ENCODE measurements at regions not wholly inside any gene's neighbourhood (a gene's known extent, or its start where the extent isn't known, plus 50 kb on each side); places are given as distances from the start of the nearest gene placed in this dataset.
A peak's percentile ranks its signal among the peaks of the same experiment; 100 is the strongest.
"Not testable (repeated sequence)": the region's sequence is repeated elsewhere in the genome, so short reads cannot be mapped to it uniquely, and the experiment has no call there.

DNA sequence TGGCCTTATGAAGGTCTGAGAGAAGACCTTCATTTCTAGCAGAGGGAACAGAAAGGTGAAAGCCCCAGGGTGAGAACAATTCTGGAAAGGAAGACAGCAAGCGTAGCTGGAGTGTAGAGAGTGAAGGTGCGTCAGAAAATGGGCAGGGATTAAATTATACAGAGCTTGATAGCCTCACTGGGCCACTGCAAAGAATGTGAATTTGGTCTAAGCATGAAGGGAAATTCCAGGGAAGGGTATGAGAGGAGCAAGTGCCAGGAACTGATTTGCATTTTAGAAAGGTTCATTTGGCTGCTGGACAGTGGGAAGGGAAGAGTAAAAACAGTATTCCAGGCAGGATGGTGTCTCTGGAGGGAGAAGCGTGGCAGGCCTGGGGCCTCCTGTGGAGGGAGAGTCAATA lies 274.1 kb upstream of the ASIC2 start:
- no peak for DNase-seq (ENCODE audit: low spot score)

DNA sequence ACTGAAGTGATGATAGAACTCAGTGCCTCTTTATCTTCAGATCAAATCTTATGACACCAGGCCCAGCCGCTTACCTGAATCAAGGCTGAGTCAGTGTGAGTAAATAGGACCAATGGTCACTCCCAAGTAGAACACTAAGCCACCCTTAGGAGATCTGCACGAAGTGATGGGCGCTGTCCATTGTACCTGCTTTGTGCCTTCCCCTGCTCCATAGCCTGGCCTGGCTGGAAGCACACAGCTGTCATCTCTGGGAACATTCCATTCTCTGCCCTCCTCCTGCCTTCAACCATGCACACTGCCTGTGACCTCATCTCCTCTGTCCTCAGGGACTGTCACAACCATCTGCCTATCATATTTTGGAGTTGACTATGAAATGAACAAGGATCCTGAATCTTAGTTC lies 279.5 kb upstream of the ASIC2 start:
- no peak for DNase-seq (ENCODE audit: low spot score)

DNA sequence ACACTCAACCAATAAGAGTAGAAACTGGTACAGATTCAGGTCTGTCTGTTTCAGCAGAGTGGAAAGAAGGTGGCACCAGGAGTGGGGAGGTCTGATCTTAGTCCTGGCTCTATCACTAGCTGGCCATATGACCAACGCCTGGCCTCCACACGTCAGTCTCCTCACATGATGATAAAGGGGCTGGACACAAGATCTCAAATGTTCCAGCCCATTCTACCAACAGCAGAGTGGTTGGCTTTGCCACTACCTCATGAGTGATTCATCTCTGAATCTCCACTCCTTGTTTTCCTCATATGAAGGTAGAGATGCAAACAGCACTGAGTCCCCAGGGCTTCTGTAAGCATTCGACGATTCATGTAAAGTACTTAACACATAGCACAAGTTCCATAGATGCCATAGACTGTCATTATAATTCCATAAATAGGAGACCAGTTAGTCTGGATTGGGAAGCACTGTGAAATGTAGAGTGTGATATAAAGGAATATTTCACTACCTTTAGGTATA lies 281.9 kb upstream of the ASIC2 start:
- DNase-seq (ENCODE audit: low spot score), result no peak

DNA sequence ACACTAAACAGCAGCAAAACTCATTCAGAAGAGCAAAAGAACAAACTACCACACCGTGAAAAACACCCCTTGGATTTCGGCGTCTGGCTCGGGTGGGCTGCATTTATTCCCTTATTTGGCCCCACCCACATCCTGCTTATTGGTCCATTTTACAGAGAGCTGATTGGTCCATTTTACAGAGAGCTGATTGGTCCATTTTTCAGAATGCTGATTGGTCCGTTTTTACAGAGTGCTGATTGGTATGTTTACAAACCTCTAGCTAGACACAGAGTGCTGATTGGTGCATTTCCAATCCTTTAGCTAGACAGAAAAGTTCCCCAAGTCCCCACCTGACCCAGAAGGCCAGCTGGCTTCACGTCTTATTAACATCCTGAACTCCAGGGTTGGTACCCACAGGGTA lies 286.6 kb upstream of the ASIC2 start:
- not testable (repeated sequence) for DNase-seq (ENCODE audit: low spot score)

DNA sequence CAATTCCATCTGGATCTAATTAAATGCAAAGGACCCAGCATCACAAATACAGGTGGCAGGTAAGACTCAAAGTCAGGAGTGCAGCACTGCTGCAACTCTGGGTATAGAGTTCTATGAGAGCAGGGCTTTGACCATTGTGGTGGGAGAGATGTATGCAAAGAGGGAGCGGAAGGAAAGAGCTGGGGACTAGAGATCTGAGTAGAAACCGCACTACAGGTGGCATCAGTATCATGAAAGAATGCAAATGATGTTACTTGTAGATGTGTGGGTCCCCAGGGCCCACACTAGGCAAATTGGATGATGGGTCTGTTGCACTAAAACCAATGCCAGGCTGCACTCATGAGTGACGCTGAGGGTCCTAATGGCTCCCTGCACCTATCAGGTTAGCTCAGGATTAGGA lies 287.1 kb upstream of the ASIC2 start:
- no peak for DNase-seq (ENCODE audit: low spot score)

DNA sequence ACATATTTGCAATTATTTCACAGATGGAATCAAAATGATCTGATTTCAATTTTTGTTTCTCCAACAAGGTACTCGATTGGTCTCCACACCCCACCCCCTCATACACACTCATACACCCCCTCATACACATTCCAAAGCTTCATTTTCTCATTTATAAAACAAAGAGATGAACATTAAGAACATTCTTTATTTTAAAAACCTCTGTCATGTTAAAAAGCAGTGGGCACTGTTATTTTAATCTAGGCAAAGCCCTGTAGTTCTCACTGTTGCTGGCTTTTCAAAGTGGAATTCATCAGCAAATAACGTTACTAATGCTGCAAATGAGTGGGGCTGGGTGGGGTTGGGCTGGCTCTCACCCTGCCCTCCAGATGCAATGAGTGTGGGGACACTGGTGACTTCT lies 289.6 kb upstream of the ASIC2 start:
- DNase-seq (ENCODE audit: low spot score), result no peak

DNA sequence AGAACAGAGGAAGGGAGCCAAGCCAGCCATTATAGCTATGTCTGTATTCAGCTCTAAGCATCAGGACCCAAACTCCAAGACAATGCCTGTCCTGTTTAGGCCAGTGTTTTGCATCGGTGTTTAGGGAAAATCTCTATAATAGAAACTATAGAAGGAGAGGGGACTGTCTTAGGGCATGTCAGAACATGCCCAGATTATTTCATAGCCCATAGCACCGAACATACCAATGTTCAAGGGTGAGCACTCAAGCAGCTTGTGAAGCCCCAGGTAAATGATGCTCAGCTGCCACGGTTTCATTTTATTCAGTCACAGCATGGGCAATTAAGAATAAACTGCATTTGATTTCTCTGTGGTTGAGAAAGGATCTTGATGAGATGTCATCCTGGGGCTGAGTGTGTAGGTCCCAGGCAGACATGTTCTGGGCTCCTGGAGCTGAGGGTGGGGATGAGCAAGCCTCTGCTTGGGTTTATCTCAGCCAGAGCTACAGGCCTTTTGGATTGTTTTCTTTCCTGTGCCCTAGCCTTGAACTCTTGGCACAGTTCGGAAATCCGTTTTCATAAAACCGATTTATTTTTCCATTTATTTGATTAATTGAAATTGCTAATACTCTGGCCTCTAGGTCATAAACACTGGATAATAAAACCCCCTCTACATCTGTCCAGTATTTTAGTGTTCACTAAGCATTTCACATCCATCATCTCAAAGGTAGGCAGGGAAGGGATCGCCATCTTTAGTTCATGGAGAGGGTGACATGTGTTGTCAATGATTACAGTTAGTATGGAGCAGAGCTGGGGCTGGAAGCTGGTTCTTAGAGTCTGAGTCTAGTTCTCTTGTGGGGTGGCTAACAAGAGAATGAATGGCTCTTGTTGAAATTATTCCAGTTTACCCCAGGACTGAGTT lies 290.7 kb upstream of the ASIC2 start:
- no peak for DNase-seq (ENCODE audit: low spot score)

DNA sequence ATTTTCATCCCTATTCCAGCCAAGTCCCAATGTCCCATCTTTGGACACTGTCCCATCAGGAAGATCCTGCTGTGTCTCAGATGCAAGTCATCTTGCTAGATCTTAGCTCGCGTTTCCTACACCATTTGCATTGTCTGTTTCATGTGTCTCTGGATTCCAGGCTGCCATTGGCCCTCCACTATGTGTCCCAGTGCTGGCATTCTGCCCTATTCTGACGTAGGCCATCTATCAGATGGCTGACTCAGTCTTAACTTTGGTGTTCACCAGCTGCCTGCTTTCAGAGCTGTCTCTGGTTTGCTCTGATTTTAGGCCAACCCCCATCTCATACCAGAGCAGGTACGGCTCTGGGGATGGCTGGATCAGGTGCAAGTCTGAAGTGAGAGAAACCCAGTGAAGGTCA lies 300.9 kb upstream of the ASIC2 start:
- DNase-seq (ENCODE audit: low spot score), result no peak

DNA sequence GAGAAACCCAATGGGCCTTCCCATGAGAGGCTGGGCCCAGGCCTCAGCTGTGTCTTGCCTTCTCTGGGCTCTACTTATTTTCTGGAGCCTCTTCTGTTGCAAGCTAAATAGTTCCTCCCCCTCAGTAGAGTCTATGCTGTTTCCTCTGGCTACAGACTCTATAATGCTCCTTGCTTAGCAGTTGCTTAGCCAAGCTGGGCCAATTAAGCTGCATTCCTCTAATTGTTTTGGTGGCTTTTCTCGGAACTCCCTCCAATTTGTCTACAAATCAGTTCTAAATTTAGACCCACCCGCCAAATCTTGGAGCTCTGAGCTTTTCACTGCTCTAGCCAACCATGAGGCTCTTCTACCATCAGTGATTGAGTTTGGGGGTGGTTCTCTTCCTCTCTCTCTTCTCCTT lies 302.7 kb upstream of the ASIC2 start:
- DNase-seq (ENCODE audit: low spot score), result no peak

DNA sequence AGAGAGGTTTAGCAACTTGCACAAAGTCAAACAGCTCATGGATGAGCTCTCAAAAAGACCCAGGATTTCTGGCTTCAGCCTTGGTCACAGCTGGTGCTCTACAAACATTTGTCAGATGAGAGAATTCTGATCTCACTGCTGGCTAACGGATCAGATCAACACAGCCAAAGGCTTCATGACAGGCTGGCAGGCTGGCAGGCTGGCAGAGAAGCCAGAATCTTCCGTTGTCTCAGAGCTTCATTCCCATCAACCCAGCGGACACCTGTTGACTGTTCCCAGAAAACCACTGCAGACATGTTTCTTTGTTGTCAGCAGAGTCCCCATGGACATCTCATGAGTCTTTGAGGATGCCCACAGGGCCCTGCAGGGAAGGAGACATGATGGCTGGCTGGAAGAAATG lies 303.8 kb upstream of the ASIC2 start:
- DNase-seq (ENCODE audit: low spot score), result peak; percentile 14

DNA sequence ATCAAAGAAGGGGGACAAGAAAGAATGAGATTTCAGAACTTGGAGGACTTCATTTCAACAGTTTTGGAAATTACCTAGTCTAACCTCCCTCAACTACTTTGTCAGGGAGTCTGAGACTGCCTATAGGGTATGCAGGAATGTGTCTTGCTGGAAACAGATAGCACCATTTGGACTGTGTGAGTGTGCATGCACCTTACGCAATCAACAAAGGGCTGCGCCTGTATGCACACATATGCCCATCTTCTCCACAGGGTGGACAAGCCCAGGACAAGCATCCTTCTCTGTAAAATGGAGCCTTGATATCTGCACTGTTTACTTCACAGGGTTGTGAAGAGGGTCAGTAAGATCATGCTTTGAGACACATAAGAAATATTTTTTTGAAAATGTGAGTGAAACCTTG lies 305.7 kb upstream of the ASIC2 start:
- DNase-seq (ENCODE audit: low spot score), result no peak

DNA sequence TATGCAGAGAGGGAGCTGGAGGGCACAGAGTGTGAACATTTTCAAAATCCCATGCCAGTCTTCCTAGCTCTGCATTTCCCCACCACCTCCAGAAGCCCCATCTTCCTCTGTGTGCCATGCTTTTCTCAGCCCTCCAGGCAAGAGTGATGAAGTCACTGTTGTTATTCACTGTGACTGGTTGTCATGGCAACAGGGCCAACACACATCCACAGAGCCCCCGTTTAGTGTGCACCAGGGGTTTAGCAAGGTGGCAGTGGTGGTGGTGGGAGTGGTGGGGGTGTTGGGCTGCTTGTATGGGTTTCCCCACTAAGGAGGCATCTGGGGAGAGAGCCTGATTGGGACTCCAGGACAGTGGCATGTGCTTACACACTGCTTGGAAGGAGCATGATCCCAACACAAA lies 309.9 kb upstream of the ASIC2 start:
- DNase-seq (ENCODE audit: low spot score), result peak; percentile 9

DNA sequence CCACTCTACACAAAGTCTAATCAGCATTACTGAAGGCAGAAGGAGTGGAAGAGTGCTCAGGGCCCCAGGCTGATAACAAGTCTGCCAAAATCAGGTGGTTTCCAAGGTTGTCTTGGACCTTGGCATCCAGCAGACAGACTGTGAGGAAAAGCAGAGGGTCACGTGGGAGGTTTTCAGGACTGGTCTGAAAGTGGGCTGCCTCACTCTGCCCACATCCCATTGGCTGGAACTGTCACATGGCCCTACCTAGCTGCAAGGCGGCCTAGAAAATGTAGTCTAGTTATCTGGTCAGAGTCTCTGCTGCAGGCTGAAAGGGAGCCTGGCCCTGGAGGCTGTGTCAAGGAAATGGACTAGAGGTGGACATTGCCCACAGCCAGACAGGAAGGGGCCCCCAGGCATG lies 310.7 kb upstream of the ASIC2 start:
- no peak for DNase-seq (ENCODE audit: low spot score)

DNA sequence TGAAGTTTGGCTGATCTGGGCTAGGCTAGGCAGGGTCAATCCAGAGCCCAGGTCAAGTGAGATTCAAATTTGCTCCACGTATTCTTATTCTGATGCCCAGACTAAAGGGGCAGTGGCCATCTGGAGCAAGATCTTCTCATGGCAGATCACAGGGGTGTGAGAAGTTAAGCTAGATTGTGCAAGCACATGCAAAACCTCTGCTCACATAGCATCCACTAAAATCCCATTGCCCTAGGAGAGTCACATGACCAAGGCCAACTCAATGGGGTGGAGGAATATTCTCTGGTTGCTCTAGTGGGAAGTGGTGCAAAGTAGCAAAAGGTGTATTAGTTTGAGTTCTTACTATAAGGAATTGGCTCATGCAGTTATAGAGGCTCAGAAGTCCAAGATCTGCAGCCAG lies 318.4 kb upstream of the ASIC2 start:
- no peak for DNase-seq (ENCODE audit: low spot score)

DNA sequence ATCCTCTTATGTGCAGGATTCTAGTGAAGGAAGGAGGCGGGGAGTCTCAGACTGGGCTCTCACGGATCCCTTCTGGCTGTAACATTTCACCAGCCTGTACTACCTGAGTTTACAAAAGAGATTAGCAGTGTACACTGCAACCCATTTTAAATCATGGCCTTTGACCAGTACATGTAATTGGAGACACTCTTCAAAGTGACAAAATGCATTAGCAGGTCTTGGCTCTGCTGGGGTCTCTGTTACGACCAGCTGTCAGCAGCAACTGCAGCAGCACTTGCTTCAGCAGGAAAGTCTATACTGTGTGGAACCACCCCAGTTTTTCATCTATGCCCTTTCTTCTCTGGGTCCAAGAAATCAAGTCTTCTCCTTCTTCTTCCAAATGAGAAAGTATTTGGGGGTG lies 322.8 kb upstream of the ASIC2 start:
- no peak for DNase-seq (ENCODE audit: low spot score)

DNA sequence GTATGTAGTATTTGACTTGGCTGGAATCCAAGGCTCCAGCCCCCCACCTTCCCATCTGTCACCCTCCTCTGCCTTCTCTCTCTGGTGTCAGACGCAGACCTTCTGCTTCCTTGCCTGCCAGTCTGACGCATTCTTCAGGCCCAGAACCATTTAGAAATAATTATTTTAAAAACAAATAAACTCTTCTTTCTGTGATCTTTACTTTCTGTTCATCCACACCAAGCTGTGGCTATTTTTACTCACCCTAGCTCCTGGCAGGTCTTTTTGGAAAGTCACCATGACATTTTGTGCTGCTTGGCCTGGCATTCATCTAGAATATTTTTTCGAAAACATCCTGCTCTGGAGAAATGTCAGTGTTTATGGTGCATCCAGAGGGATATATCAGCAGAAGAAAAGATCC lies 330.7 kb upstream of the ASIC2 start:
- DNase-seq (ENCODE audit: low spot score), result no peak

DNA sequence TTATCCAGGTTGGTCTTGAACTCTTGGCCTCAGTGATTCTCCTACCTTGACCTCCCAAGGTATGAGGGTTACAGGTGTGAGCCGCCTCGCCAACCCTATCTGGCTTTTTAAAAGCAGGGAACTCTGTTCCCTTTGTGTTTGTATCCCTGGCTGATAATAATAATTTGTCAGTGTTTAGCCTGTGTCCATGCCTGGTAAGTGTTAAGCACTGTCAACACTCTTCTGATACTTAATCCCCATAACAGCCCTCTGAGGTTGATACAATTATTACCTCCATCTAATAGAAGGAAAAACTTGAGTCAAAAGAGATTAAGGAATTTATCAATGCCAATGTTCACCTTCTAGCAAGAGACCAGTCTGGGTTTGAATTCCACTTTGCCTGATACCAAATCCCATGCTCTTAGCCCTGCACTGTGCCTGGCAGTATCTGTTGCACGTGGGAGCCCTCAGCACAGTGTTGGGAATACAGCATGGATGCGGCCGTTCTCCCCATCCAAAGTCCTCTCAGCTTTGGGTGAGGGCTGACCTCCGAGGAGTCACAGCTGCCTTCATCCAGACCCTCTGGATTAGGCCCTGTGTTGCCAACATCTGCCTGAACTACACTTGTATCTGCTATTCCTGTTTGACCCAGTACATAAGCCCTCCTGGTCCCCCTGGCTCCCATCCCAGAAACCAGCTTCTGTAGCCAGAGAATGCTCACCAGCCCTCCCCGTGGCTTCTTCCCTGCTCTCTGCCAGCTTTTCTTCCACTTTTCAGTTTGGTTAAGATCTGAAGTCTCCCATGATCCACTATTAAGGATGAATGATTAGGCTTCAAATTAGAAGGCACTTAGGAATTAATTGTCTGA lies 335.6 kb upstream of the ASIC2 start:
- no peak for DNase-seq (ENCODE audit: low spot score)

DNA sequence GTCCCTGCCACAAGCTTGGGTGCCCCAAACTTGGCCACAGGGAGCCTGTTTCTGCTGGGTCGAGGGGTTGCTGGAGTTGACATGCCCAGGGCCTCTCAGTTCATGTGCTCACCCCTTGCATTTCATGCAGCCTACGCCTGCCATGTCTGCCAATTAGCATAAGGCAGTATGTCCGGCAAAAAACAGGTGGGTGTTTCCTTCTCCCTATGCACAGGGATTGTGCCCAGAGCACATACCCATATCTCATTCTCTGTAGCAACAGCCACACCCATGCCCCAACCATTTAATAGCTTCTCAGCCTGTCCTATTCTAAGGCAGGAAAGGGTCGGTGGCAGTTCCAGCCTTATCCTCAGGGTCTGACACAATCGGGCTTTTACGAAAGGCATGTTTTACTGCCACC lies 340.4 kb upstream of the ASIC2 start:
- no peak for DNase-seq (ENCODE audit: low spot score)

DNA sequence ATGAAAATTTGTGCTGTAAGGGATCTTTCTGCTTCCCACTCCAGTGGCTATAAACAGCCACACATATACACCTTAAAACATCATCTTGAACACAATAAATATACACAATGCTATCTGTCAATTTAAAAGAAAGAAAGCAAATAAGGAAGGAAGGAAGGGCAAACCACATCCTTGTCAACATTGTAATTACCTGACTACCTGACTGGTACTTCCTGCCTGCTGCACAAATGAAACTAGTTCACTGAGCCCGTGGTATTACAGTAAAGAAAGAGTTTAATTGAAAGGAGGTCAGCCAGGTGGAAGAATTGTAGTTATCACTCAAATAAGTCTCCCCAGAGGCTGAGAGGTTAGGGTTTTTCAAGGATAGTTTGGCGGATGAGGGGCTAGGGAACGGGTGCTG lies 344.4 kb upstream of the ASIC2 start:
- DNase-seq (ENCODE audit: low spot score), result no peak

DNA sequence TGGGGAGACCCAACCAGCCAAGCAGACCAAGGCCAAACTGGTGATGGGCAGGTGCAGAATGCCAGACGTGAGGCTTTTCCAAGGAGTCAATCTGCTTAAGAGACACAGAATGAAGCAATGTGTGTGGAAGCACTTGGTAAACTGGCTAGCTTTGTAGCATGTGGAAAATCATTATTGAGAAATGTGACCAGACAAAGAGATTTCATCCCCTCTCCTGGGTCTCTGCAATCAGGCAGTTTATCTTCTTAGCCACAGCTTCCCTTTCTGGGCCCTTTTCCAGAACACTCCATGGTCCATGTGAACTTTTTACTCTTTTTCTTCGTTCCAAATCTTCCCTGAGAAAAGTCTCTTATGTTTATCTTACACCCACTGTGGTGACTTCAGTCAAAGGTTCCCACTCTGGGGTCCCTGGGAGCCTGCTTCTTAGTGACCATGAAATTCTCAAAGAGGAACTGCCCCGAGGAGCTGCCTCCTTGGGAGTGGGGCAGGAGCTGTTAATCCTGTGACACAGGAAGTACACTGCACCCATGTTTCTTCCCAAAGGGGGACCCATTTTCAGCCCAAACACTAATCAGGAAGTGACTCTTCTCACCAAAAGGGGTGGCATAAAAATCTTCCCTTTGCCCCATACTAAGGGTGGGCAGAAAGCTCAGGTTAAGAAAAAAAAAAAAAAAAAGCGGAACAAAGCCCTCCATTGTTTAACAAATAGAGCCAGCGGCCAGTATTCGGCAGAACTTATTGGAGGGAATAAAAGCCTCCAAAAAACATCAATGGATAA lies 346.2 kb upstream of the ASIC2 start:
- no peak for DNase-seq (ENCODE audit: low spot score)

DNA sequence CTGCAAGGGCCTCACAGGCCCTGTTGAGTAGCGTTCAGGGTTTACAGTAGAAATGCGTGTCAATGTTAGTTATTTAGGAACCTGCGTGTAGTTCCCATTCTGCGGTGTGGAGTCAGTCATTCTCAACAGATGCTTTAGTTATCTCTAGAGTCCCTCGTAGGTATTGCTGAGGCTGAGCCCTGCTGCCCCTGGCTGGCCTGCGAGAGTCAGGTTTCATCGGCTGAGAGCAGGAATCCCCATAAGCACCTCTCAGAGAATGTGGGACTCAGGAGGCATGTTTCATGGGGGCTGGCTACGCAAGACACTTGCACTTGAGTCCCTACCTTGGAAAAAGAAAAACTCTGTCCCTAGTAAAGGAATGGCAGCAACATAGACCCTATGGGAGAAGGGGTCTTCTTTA lies 347.5 kb upstream of the ASIC2 start:
- DNase-seq (ENCODE audit: low spot score), result no peak

DNA sequence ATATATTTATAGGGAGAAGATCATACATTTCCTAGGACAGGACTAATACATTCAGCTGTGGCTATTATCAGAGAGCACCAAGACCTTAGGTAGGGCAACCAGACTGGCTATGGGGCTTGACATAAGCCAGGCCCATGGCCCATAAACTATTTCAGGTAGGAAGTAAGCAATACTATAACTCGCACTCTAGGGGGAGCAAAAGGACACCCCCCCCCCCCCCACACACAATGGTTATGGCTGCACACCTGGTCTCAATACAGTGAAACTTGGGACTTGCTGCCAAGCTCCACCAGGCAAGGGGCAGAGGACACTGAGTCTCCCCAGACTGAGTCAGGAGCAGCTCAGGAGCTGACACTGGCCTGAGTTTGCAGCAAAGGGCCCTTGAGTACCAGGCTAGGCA lies 348.9 kb upstream of the ASIC2 start:
- no peak for DNase-seq (ENCODE audit: low spot score)

Data from putamen (tissue), 1 donor.